DOHH2 (cell line): ENCODE measurements at regions not wholly inside any gene's neighbourhood (a gene's known extent, or its start where the extent isn't known, plus 50 kb on each side); places are given as distances from the start of the nearest gene placed in this dataset.

Source experiments
- H3F3A ChIP-seq: fragments of 200-600 bp; sonication (generic), shearing (Covaris generic); 2 replicates; pipeline ENCODE4 v1.6.0; 2016; ENCODE audit warnings: antibody characterized with exemption, mild to moderate bottlenecking; ENCODE audit not compliant: control insufficient read depth, insufficient read depth
- H3K27ac ChIP-seq: fragments of 200-600 bp; sonication (generic); 2 replicates; pipeline ENCODE4 v1.5.1; 2014; ENCODE audit warnings: low read depth, mild to moderate bottlenecking, low read length, moderate library complexity
- H3K27me3 ChIP-seq: fragments of 200-600 bp; sonication (generic); 2 replicates; pipeline ENCODE4 v1.6.1; 2014; ENCODE audit warnings: mild to moderate bottlenecking, low read length, mixed read lengths; ENCODE audit not compliant: control insufficient read depth
- H3K36me3 ChIP-seq: fragments of 200-600 bp; sonication (generic); 2 replicates; pipeline ENCODE4 v1.6.1; 2014; ENCODE audit warnings: mild to moderate bottlenecking, low read length, moderate library complexity, mixed read lengths; ENCODE audit not compliant: control insufficient read depth
- H3K4me1 ChIP-seq: fragments of 200-600 bp; sonication (generic); 2 replicates; pipeline ENCODE4 v1.6.1; 2014; ENCODE audit warnings: mild to moderate bottlenecking, low read length, mixed read lengths; ENCODE audit not compliant: control insufficient read depth
- H3K4me2 ChIP-seq: fragments of 200-600 bp; sonication (generic); 2 replicates; pipeline ENCODE4 v1.6.0; 2014; ENCODE audit warnings: mild to moderate bottlenecking, low read length, moderate library complexity
- H3K4me3 ChIP-seq: fragments of 200-600 bp; sonication (generic); 2 replicates; pipeline ENCODE4 v1.5.1; 2014; ENCODE audit warnings: mild to moderate bottlenecking, low read length, mixed read lengths
- H3K79me2 ChIP-seq: fragments of 200-600 bp; sonication (generic); 2 replicates; pipeline ENCODE4 v1.6.1; 2014; ENCODE audit warnings: mild to moderate bottlenecking, low read length, mixed read lengths; ENCODE audit not compliant: control insufficient read depth
- H3K9me2 ChIP-seq: fragments of 200-600 bp; sonication (generic); replicated peaks from 2 replicates; pipeline ENCODE4 v1.6.1; 2014; ENCODE audit warnings: mild to moderate bottlenecking, low read length, mixed read lengths; ENCODE audit not compliant: control insufficient read depth
- H3K9me3 ChIP-seq: fragments of 200-600 bp; sonication (generic); 2 replicates; pipeline ENCODE4 v1.6.1; 2014; ENCODE audit warnings: antibody characterized with exemption, low read length, mixed read lengths; ENCODE audit not compliant: control insufficient read depth, insufficient read depth
- H4K20me1 ChIP-seq: fragments of 200-600 bp; sonication (generic); 2 replicates; pipeline ENCODE4 v1.6.0; 2014; ENCODE audit warnings: low read depth, mild to moderate bottlenecking, antibody characterized with exemption, low read length, moderate library complexity; ENCODE audit not compliant: control insufficient read depth, insufficient read depth
- EZH2phosphoT487 ChIP-seq: fragments of 200-600 bp; sonication (generic); IDR thresholded peaks from 2 replicates; pipeline ENCODE4 v1.6.1; 2017; ENCODE audit warnings: borderline replicate concordance, mild to moderate bottlenecking, antibody characterized with exemption, low read length, moderate library complexity, mixed read lengths
- TF ChIP-seq, protein P1 (sequence below): fragments of 200-600 bp; sonication (generic); IDR thresholded peaks from one replicate; pipeline ENCODE4 v1.5.1; 2014; ENCODE audit warnings: antibody characterized with exemption, mild to moderate bottlenecking, low read depth, low read length; ENCODE audit not compliant: poor library complexity, severe bottlenecking

DNA sequence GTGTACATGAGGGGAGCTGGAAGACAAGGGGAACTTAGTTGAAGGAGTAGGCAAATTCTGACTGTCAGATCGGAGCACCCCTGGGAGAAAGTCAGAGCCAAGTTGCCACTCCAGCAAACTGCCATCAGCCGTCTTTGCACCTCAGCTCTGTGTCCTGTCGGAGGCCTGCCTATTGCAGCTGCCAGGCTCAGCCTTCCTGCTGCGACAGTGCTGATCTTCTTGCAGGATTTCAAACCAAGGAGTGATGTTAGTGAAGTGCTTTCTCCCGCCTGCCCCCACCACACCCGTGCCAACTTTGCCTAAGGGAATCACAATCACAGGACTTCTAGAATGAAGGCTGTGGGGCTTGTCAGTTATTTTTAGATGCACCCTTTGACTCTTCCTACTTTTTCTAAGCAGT is 185.3 kb downstream of the KIT start:
- Histone ChIP-seq H3K27ac (no peak overlapping the region), H3K4me3 (no peak overlapping the region), H3K4me2 (no peak overlapping the region), H3K36me3 (no peaks in the 10 kb centered on the region), H3K79me2 (no peaks in the 10 kb centered on the region), H3K4me1 (peaks cover 8% of the 10 kb centered on the region; the same call in 1 of the 2 replicates), H3K9me2 (no peaks in the 10 kb centered on the region), H3K9me3 (no peaks in the 10 kb centered on the region), H3F3A (no peaks in the 10 kb centered on the region), H3K27me3 (no peaks in the 10 kb centered on the region), H4K20me1 (no peaks in the 10 kb centered on the region)
- TF ChIP-seq EZH2phosphoT487 = no peak

DNA sequence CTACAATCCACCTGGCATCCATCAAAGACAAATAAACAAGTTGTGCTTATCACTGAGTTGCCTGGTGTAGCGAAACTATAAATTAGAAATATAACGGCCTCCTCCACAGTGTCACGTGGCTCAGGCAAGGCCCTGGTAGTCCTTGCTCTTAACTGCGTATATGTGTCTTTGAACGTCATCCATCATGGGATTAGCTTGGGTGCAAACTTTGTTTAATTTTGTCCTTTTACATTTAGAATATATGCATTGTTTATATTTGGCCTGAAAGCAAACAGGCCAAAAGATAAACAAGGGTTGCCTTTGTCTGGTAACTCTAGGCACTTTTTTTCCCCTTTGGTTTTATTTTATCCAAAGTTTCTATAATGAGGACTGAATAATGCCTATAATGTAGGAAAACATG is 184.9 kb downstream of the KIT start:
- Histone ChIP-seq H3K4me1 (peaks cover 8% of the 10 kb centered on the region; the same call in 1 of the 2 replicates), H3K4me3 (no peak overlapping the region), H4K20me1 (no peaks in the 10 kb centered on the region), H3K27me3 (no peaks in the 10 kb centered on the region), H3K36me3 (no peaks in the 10 kb centered on the region), H3K9me2 (no peaks in the 10 kb centered on the region), H3K4me2 (no peak overlapping the region), H3K9me3 (no peaks in the 10 kb centered on the region), H3K27ac (no peak overlapping the region), H3K79me2 (no peaks in the 10 kb centered on the region), H3F3A (no peaks in the 10 kb centered on the region)
- TF ChIP-seq EZH2phosphoT487 = no peak
- TF ChIP-seq, protein P1, sequence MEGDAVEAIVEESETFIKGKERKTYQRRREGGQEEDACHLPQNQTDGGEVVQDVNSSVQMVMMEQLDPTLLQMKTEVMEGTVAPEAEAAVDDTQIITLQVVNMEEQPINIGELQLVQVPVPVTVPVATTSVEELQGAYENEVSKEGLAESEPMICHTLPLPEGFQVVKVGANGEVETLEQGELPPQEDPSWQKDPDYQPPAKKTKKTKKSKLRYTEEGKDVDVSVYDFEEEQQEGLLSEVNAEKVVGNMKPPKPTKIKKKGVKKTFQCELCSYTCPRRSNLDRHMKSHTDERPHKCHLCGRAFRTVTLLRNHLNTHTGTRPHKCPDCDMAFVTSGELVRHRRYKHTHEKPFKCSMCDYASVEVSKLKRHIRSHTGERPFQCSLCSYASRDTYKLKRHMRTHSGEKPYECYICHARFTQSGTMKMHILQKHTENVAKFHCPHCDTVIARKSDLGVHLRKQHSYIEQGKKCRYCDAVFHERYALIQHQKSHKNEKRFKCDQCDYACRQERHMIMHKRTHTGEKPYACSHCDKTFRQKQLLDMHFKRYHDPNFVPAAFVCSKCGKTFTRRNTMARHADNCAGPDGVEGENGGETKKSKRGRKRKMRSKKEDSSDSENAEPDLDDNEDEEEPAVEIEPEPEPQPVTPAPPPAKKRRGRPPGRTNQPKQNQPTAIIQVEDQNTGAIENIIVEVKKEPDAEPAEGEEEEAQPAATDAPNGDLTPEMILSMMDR = no peak

DNA sequence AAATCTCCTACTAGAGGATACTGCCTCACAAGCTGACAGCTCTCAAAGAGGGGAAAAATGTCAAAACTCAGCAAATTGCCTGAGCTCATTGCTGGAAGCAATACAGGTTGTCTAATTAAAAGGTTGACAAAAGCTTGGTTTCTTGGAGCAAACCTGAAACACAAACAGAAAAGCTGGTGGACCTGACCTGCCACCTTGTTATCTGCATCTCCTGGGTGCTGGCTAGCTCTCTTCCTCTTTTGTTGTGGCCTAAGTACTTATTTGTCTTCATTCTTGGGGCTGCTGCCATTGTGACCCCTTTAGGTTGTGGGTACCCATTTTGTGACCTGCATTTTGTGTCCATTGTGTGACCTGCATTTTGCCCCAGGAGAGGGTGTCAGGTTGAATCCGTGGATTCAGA is 184.5 kb downstream of the KIT start:
- Histone ChIP-seq H3K9me3 (no peaks in the 10 kb centered on the region), H3K79me2 (no peaks in the 10 kb centered on the region), H3K4me3 (no peak overlapping the region), H4K20me1 (no peaks in the 10 kb centered on the region), H3K4me1 (peaks cover 8% of the 10 kb centered on the region; the same call in 1 of the 2 replicates), H3K36me3 (no peaks in the 10 kb centered on the region), H3F3A (no peaks in the 10 kb centered on the region), H3K9me2 (no peaks in the 10 kb centered on the region), H3K27ac (no peak overlapping the region), H3K27me3 (no peaks in the 10 kb centered on the region), H3K4me2 (no peak overlapping the region)
- TF ChIP-seq, protein P1 = no peak
- TF ChIP-seq EZH2phosphoT487 = no peak

DNA sequence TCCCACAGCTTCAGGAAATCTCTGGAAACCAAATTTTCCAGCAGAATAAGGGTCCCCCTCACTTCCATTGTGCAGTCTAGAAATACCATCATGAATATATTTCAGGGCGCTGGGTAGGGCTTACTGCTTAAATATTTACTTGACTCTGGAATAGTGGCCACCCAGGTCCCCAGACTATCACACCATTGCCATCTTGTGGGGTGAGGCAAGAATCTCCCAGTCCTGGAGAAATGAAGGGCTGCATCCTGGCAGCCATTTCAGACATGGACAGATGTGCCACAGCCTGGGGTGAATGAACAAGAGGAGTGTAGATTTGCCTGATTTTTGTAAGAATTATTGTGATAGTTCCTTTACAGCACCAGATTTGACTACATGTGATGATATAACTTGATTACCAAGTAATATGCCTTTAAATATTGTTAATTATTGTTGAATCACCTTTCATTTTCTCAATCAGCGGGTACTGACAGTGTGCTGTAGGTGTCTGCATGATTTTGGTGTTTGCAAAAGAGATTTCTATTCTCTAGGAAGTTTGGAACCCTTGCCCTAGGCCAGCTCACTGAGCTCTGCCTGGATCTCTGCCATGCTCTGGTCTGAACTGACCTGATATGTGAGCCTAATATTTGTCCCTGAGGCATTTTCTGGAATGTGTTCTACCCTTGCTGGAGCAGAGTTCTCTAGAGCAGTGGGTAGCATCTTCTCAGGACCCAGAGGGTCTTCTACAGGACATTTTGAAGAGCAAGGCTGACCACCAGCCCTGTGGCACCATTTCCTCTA is 183.4 kb downstream of the KIT start:
- no peaks in the 10 kb centered on the region for H3K36me3 ChIP-seq
- H3K27ac ChIP-seq = no peak overlapping the region
- H3K27me3 ChIP-seq = no peaks in the 10 kb centered on the region
- H3K4me1 ChIP-seq = peaks cover 8% of the 10 kb centered on the region; the same call in 1 of the 2 replicates
- no peaks in the 10 kb centered on the region for H4K20me1 ChIP-seq
- no peak overlapping the region for H3K4me2 ChIP-seq
- H3K4me3 ChIP-seq = no peak overlapping the region
- H3F3A ChIP-seq = no peaks in the 10 kb centered on the region
- no peaks in the 10 kb centered on the region for H3K9me2 ChIP-seq
- TF ChIP-seq, protein P1 = no peak
- no peak for TF ChIP-seq EZH2phosphoT487
- no peaks in the 10 kb centered on the region for H3K79me2 ChIP-seq
- H3K9me3 ChIP-seq = no peaks in the 10 kb centered on the region
